ENCODE measurements at regions not wholly inside any gene's neighbourhood (a gene's known extent, or its start where the extent isn't known, plus 50 kb on each side); places are given as distances from the start of the nearest gene placed in this dataset.

DNA sequence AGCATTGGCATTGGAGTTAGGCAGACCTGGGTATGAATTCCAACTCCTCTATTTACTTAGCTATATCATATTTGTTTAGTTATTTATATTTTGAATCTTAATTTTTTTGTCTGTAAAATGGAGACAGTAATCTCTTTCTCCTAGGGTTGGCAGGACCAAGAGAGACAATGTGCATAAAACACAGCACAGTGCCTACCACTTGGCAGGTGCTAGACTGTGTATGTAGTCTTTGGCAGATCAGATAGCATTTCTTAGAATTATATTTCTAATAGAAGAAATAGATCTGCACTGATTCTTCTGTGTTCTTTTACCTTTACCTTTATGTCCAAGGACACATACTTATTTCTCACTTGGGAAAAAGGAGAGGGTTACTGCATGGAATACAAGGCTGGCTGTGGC is 177.2 kb downstream of the GIPC2 start:
- Histone ChIP-seq H3K27ac (no peak overlapping the region), H3K27me3 (ENCODE audit: insufficient read depth in 3 of 3, low read length in 2 of 3) (no peaks in the 10 kb centered on the region), H3K4me3 (no peak overlapping the region), H3K36me3 (ENCODE audit: insufficient read depth in 1 of 2, low read depth in 1 of 2) (no peaks in the 10 kb centered on the region), H3K4me1 (no peaks in the 10 kb centered on the region), H3K9me3 (peaks cover 3% of the 10 kb centered on the region)
- ATAC-seq (no peak), DNase-seq (no peak)
- TF ChIP-seq CTCF (IDR thresholded peaks at IDR 0.05): no peak
- intact Hi-C loops (cut with DNase I): no loop called here

DNA sequence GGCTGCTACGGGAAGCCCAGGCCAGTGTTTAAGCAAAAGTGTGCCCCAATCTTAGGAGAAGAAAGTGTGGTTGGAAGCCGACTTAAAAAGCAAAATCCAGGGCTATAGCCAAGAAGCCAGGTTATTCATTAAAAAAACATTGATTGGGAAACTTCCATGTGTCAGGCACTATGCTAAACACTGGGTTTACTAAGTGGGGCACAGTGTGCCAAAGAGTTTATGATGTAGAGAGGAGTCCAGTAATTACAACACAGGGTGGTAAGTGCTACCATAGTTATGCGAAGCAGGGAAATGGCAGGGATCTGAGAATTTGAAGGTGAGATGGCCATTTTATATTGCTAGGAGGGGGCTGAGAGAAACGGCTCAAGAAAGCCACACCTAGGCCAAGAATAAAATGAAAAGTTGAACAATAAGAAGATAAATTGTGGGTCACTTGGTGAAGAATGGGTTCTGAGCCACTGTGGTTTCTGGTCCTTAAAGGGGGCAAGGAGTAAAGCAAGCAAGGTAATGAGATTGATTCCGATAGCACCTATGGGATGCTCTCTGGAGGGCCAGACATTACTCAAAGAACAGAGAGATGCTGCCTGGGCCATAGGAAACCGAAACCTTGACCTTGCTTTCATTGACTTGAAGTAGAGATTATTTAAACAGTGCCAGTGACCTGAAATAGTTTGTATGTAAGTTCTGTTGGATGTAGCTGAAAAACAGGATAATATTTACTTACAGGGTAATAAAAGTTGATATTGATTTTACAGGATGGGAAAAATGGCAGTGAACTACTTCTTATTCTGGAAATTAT is 177.8 kb downstream of the GIPC2 start:
- no peak for DNase-seq
- Histone ChIP-seq H3K27me3 (ENCODE audit: insufficient read depth in 3 of 3, low read length in 2 of 3) (no peaks in the 10 kb centered on the region), H3K36me3 (ENCODE audit: insufficient read depth in 1 of 2, low read depth in 1 of 2) (no peaks in the 10 kb centered on the region), H3K4me1 (no peaks in the 10 kb centered on the region), H3K4me3 (no peak overlapping the region), H3K9me3 (peaks cover 6% of the 10 kb centered on the region), H3K27ac (no peak overlapping the region)
- WGBS, 3 donors: 73 to 77% (median 77%) methylated on average over 6 of the region's 6 CpGs
- intact Hi-C loops (cut with DNase I): no loop called here
- TF ChIP-seq CTCF (IDR thresholded peaks at IDR 0.05): no peak
- no peak for ATAC-seq

- Histone ChIP-seq H3K9me3 (peaks cover 6% of the 10 kb centered on the region), H3K4me1 (no peaks in the 10 kb centered on the region), H3K36me3 (ENCODE audit: insufficient read depth in 1 of 2, low read depth in 1 of 2) (no peaks in the 10 kb centered on the region), H3K27ac (no peak overlapping the region), H3K4me3 (no peak overlapping the region), H3K27me3 (ENCODE audit: insufficient read depth in 3 of 3, low read length in 2 of 3) (no peaks in the 10 kb centered on the region)
- DNase-seq (no peak), ATAC-seq (no peak)
- intact Hi-C loops (cut with DNase I): no loop called here
- TF ChIP-seq CTCF (IDR thresholded peaks at IDR 0.05): no peak
Measured at GRCh38 chr1:78224246-78224785, 178.6 kb downstream of the GIPC2 start.

DNA sequence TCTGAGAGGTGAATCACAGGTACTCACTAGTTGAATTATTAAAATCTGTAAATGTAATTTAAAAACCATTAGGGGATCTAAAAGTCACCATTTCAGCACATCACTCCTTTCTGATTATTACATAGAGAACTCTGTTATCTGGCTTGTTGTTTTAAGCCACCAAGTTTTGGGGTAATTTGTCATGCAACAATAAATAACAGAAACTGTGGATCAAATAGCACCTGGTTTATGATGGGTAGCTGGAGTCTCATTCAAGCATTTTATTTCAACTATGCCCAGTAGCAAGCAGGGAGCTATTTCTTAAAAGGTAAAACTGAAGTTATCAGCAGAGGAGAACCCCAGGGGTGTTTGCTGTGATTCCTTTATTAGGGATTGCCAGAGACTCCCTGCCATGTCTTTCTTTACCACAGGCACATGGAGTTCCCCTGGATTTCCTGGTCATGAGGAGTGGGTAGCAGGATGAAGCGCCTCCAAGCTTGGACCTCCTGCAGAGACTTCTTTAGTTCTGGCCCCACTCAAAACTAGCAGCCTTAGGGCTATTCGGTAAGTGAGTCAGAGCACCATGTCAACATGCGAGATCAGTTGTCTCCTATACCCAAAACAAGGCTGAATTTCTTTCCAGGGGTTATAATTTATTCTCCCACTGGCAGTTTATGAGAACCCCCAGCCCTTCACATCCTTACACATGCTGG is 179.2 kb downstream of the GIPC2 start:
- intact Hi-C loops (cut with DNase I): no loop called here
- ATAC-seq (no peak), DNase-seq (no peak)
- H3K27ac ChIP-seq: no peak overlapping the region
- no peaks in the 10 kb centered on the region for H3K27me3 ChIP-seq (ENCODE audit: insufficient read depth in 3 of 3, low read length in 2 of 3)
- TF ChIP-seq CTCF (IDR thresholded peaks at IDR 0.05): no peak
- no peaks in the 10 kb centered on the region for H3K4me1 ChIP-seq
- H3K36me3 ChIP-seq (ENCODE audit: insufficient read depth in 1 of 2, low read depth in 1 of 2): no peaks in the 10 kb centered on the region
- H3K9me3 ChIP-seq: peaks cover 6% of the 10 kb centered on the region
- H3K4me3 ChIP-seq: no peak overlapping the region
- 54 to 62% (median 54%) methylated on average over 3 of the region's 3 CpGs for WGBS, 3 donors

Measured in psoas muscle (tissue), 7 donors.